Smooth muscle cell (in vitro differentiated cells): ENCODE measurements at regions not wholly inside any gene's neighbourhood (a gene's known extent, or its start where the extent isn't known, plus 50 kb on each side); places are given as distances from the start of the nearest gene placed in this dataset.

ENCODE experiments used
- DNase-seq: peaks from one replicate; lab custom pipeline; 2025; ENCODE audit not compliant: unreplicated experiment; lab: John Stamatoyannopoulos, UW
- H2AFZ ChIP-seq: fragments of 200-600 bp; sonication (generic); 2 replicates; pipeline ENCODE4 v1.6.0; 2016; ENCODE audit warnings: antibody characterized with exemption, low read depth, mild to moderate bottlenecking
- H3F3A ChIP-seq: fragments of 200-600 bp; sonication (generic); 2 replicates; pipeline ENCODE4 v1.6.0; 2017; ENCODE audit warnings: antibody characterized with exemption, low read depth
- H3K27ac ChIP-seq: fragments of 200-600 bp; sonication (generic); 2 replicates; pipeline ENCODE4 v1.5.1; 2016; ENCODE audit warnings: low read depth, mild to moderate bottlenecking
- H3K27me3 ChIP-seq: fragments of 200-600 bp; sonication (generic); 2 replicates; pipeline ENCODE4 v1.6.1; 2016; ENCODE audit warnings: low read depth, mild to moderate bottlenecking
- H3K36me3 ChIP-seq: fragments of 200-600 bp; sonication (generic); 2 replicates; pipeline ENCODE4 v1.5.1; 2016; ENCODE audit warnings: low read depth
- H3K4me1 ChIP-seq: fragments of 200-600 bp; sonication (generic); 2 replicates; pipeline ENCODE4 v1.5.1; 2016; ENCODE audit warnings: low read depth
- H3K4me2 ChIP-seq: fragments of 200-600 bp; sonication (generic); 2 replicates; pipeline ENCODE4 v1.6.0; 2016; ENCODE audit warnings: mild to moderate bottlenecking
- H3K4me3 ChIP-seq: fragments of 200-600 bp; sonication (generic); 2 replicates; pipeline ENCODE4 v1.5.1; 2016; ENCODE audit warnings: mild to moderate bottlenecking
- H3K79me2 ChIP-seq: fragments of 200-600 bp; sonication (generic); 2 replicates; pipeline ENCODE4 v1.6.0; 2016; ENCODE audit warnings: low read depth, mild to moderate bottlenecking
- H3K9ac ChIP-seq: fragments of 200-600 bp; sonication (generic); 2 replicates; pipeline ENCODE4 v1.6.0; 2016; ENCODE audit warnings: low read depth
- H3K9me3 ChIP-seq: fragments of 200-600 bp; sonication (generic); replicated peaks from 2 replicates; pipeline ENCODE4 v1.5.1; 2016; ENCODE audit warnings: low read depth
- H4K20me1 ChIP-seq: fragments of 200-600 bp; sonication (generic); 2 replicates; pipeline ENCODE4 v1.6.0; 2016; ENCODE audit warnings: low read depth
- WGBS: methylation state at CpG from one replicate; pipeline ENCODE4 v1.1.7; 2016; ENCODE audit warnings: low lambda C conversion rate; 5-methylcytosine and 5-hydroxymethylcytosine counted together
- TF ChIP-seq, protein P1 (sequence below): fragments of 200-600 bp; sonication (generic); IDR thresholded peaks from 2 replicates; pipeline ENCODE4 v1.5.1; 2017; ENCODE audit warnings: borderline replicate concordance, mild to moderate bottlenecking, antibody characterized with exemption; ENCODE audit not compliant: insufficient read depth, poor library complexity, severe bottlenecking

- Histone ChIP-seq H3K4me3 (no peak overlapping the region), H3K9me3 (no peaks in the 10 kb centered on the region), H2AFZ (no peak overlapping the region), H3F3A (no peaks in the 10 kb centered on the region), H3K4me1 (no peaks in the 10 kb centered on the region), H3K9ac (no peak overlapping the region), H3K79me2 (no peaks in the 10 kb centered on the region), H3K36me3 (peaks cover 19% of the 10 kb centered on the region), H3K27ac (no peak overlapping the region), H4K20me1 (no peaks in the 10 kb centered on the region), H3K4me2 (no peak overlapping the region), H3K27me3 (no peaks in the 10 kb centered on the region)
- WGBS, result 93% methylated on average over 2 of the region's 2 CpGs
- TF ChIP-seq, protein P1, sequence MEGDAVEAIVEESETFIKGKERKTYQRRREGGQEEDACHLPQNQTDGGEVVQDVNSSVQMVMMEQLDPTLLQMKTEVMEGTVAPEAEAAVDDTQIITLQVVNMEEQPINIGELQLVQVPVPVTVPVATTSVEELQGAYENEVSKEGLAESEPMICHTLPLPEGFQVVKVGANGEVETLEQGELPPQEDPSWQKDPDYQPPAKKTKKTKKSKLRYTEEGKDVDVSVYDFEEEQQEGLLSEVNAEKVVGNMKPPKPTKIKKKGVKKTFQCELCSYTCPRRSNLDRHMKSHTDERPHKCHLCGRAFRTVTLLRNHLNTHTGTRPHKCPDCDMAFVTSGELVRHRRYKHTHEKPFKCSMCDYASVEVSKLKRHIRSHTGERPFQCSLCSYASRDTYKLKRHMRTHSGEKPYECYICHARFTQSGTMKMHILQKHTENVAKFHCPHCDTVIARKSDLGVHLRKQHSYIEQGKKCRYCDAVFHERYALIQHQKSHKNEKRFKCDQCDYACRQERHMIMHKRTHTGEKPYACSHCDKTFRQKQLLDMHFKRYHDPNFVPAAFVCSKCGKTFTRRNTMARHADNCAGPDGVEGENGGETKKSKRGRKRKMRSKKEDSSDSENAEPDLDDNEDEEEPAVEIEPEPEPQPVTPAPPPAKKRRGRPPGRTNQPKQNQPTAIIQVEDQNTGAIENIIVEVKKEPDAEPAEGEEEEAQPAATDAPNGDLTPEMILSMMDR, result no peak
- DNase-seq, result no peak
Observed at GRCh38 chrX:2626750-2627149, 64.3 kb upstream of the CD99 start.

DNA sequence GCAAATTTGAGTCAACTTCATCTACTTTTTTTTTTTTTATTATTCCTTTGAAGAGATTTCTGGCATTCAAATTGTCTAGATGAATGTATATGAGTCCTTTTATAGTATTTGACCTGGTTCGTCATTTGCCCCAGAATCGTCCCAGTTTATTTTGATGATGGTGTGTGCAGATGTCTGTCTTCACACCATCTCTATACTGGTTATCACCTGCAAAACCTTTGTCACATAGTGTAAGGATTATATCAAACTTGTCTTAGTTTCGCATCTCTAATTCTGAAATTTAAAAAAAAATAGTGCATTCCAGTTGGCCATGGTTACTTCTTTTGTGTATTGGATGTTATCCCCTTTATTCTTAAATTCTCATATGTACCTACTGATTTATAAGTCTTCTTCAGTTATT, 70.5 kb upstream of the CD99 start:
- Histone ChIP-seq H3K9ac (no peak overlapping the region), H3K27me3 (no peaks in the 10 kb centered on the region), H3F3A (no peaks in the 10 kb centered on the region), H2AFZ (no peak overlapping the region), H3K4me3 (no peak overlapping the region), H3K9me3 (no peaks in the 10 kb centered on the region), H3K4me1 (no peaks in the 10 kb centered on the region), H3K79me2 (peaks cover 9% of the 10 kb centered on the region), H3K4me2 (no peak overlapping the region), H4K20me1 (no peaks in the 10 kb centered on the region), H3K36me3 (peaks cover 27% of the 10 kb centered on the region), H3K27ac (no peak overlapping the region)
- 92% methylated on average over 3 of the region's 3 CpGs for WGBS
- TF ChIP-seq, protein P1, result no peak
- DNase-seq, result no peak

DNA sequence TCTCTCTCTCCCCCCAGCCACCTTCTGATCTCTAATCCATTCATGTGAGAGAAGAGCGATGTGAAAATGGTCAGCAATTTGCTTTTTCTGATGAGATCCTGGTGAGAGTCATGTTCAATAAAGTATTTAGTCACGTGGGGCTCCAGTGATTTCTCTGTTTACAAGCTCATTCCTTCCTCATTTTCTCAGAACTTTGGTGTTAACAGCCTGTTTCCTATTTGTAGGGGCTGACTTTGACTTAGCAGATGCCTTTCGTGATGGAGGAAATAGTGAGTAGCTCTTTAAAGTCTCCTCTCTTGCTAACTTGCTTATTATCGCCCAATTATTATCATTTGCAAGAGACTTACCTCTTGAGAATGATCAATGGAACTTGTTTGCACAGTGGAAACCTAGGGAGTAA, 72.6 kb upstream of the CD99 start:
- H3K4me3 ChIP-seq, result no peak overlapping the region
- H3K9me3 ChIP-seq, result no peaks in the 10 kb centered on the region
- H3K9ac ChIP-seq, result no peak overlapping the region
- no peaks in the 10 kb centered on the region for H4K20me1 ChIP-seq
- peaks cover 18% of the 10 kb centered on the region for H3K79me2 ChIP-seq
- TF ChIP-seq, protein P1, result no peak
- no peak overlapping the region for H3K4me2 ChIP-seq
- H3K4me1 ChIP-seq, result peaks cover 3% of the 10 kb centered on the region
- DNase-seq, result no peak
- no peak overlapping the region for H2AFZ ChIP-seq
- H3K27me3 ChIP-seq, result no peaks in the 10 kb centered on the region
- peaks cover 27% of the 10 kb centered on the region for H3K36me3 ChIP-seq
- peaks cover 8% of the 10 kb centered on the region for H3F3A ChIP-seq
- WGBS, result 45% methylated on average over 4 of the region's 4 CpGs
- no peak overlapping the region for H3K27ac ChIP-seq

GRCh38 chrX:2614911-2615310, 76.2 kb upstream of the CD99 start:
- H3K36me3 ChIP-seq, result peaks cover 24% of the 10 kb centered on the region

More at GRCh38 chrX:2614911-2615310, 76.2 kb upstream of the CD99 start:
- peaks cover 47% of the 10 kb centered on the region for H3K79me2 ChIP-seq
- no peaks in the 10 kb centered on the region for H4K20me1 ChIP-seq
- peaks cover 8% of the 10 kb centered on the region for H3F3A ChIP-seq
- peaks cover 9% of the 10 kb centered on the region for H3K4me1 ChIP-seq
- H3K4me2 ChIP-seq, result peak overlapping the region; percentile 42
- TF ChIP-seq, protein P1, result peak; percentile 53
- peak overlapping the region; percentile 37 for H2AFZ ChIP-seq
- no peaks in the 10 kb centered on the region for H3K9me3 ChIP-seq
- WGBS, result 4% methylated on average over 3 of the region's 3 CpGs
- H3K4me3 ChIP-seq, result no peak overlapping the region
- no peak for DNase-seq
- H3K9ac ChIP-seq, result peak overlapping the region; percentile 51
- H3K27ac ChIP-seq, result peak overlapping the region; percentile 86
- no peaks in the 10 kb centered on the region for H3K27me3 ChIP-seq
